ENCODE measurements at regions not wholly inside any gene's neighbourhood (a gene's known extent, or its start where the extent isn't known, plus 50 kb on each side); places are given as distances from the start of the nearest gene placed in this dataset.
A peak's percentile ranks its signal among the peaks of the same experiment; 100 is the strongest.

GRCh38 chr2:136437461-136437860 lies 319.5 kb upstream of the CXCR4 start:
- no peak for TF ChIP-seq CTCF (conservative IDR thresholded peaks at IDR 0.05; ENCODE audit: low read depth, low read length)
- DNase-seq (ENCODE audit: low read depth) = no peak
- H3K4me3 ChIP-seq (ENCODE audit: low read depth, low read length) = no peak overlapping the region

GRCh38 chr2:136436936-136437335 lies 319.0 kb upstream of the CXCR4 start:
- no peak for DNase-seq (ENCODE audit: low read depth)
- TF ChIP-seq CTCF (conservative IDR thresholded peaks at IDR 0.05; ENCODE audit: low read depth, low read length) = no peak
- H3K4me3 ChIP-seq (ENCODE audit: low read depth, low read length) = no peak overlapping the region

- no peak for DNase-seq (ENCODE audit: low read depth)
- no peak overlapping the region for H3K4me3 ChIP-seq (ENCODE audit: low read depth, low read length)
- no peak for TF ChIP-seq CTCF (conservative IDR thresholded peaks at IDR 0.05; ENCODE audit: low read depth, low read length)
These were observed 316.3 kb upstream of the CXCR4 start for GRCh38 chr2:136434251-136434715.

GRCh38 chr2:136433261-136433660 lies 315.3 kb upstream of the CXCR4 start:
- TF ChIP-seq CTCF (conservative IDR thresholded peaks at IDR 0.05; ENCODE audit: low read depth, low read length) = no peak
- H3K4me3 ChIP-seq (ENCODE audit: low read depth, low read length) = no peak overlapping the region
- DNase-seq (ENCODE audit: low read depth) = no peak

GRCh38 chr2:136424112-136424511 lies 306.2 kb upstream of the CXCR4 start:
- no peak for DNase-seq (ENCODE audit: low read depth)
- no peak for TF ChIP-seq CTCF (conservative IDR thresholded peaks at IDR 0.05; ENCODE audit: low read depth, low read length)
- H3K4me3 ChIP-seq (ENCODE audit: low read depth, low read length) = no peak overlapping the region

- peak overlapping the region; percentile 47 for H3K4me3 ChIP-seq (ENCODE audit: low read depth, low read length)
- peak; percentile 86 for TF ChIP-seq CTCF (conservative IDR thresholded peaks at IDR 0.05; ENCODE audit: low read depth, low read length)
These were observed 305.6 kb upstream of the CXCR4 start for GRCh38 chr2:136423516-136423996.

GRCh38 chr2:136422512-136422911 lies 304.6 kb upstream of the CXCR4 start:
- no peak for TF ChIP-seq CTCF (conservative IDR thresholded peaks at IDR 0.05; ENCODE audit: low read depth, low read length)
- no peak overlapping the region for H3K4me3 ChIP-seq (ENCODE audit: low read depth, low read length)
- DNase-seq (ENCODE audit: low read depth) = no peak

More at GRCh38 chr2:136423516-136423996, 305.6 kb upstream of the CXCR4 start:
- DNase-seq (ENCODE audit: low read depth) = peak; percentile 65
